Activated naive CD8-positive, alpha-beta T cell (primary cell): ENCODE measurements at regions not wholly inside any gene's neighbourhood (a gene's known extent, or its start where the extent isn't known, plus 50 kb on each side); places are given as distances from the start of the nearest gene placed in this dataset.

Experiments
- H3K27ac Mint-ChIP-seq: one replicate; pipeline ENCODE4 v1.8.0; 2021; ENCODE audit warnings: mixed read lengths
- H3K27me3 Mint-ChIP-seq: one replicate; pipeline ENCODE4 v1.8.0; 2021; ENCODE audit warnings: mixed read lengths
- H3K36me3 Mint-ChIP-seq: one replicate; pipeline ENCODE4 v1.8.0; 2021; ENCODE audit warnings: mixed read lengths
- H3K4me1 Mint-ChIP-seq: one replicate; pipeline ENCODE4 v1.8.0; 2021; ENCODE audit warnings: low read depth, mixed read lengths
- H3K4me3 Mint-ChIP-seq: one replicate; pipeline ENCODE4 v1.8.0; 2021; ENCODE audit warnings: mild to moderate bottlenecking, mixed read lengths
- H3K9me3 Mint-ChIP-seq: one replicate; pipeline ENCODE4 v1.8.0; 2021; ENCODE audit warnings: low read depth, mixed read lengths

DNA sequence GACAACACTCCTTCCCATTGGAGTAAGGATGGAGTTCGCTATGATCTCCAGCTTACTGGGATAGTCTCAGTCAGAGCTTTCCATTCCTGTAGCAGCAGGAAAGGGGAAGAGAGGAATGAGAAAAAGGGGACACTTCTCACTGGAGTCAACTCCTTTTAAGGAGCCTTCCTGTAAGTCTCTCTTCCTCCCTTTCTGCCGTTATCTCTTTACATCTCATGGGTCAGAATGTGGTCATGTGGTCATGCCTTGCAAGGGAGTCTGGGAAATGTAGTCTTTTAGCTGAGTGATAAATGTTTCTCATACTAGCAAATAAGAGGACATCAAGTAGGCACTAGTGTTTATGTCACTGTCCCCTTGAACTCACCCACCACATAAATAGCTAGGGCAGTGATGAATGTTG lies 227.3 kb downstream of the HAPSTR1 start:
- Mint-ChIP-seq H3K9me3 (peaks cover 6% of the 10 kb centered on the region), H3K4me3 (no peak overlapping the region), H3K36me3 (no peaks in the 10 kb centered on the region), H3K27me3 (peaks cover 1% of the 10 kb centered on the region), H3K4me1 (no peaks in the 10 kb centered on the region), H3K27ac (no peak overlapping the region)

- H3K27me3 Mint-ChIP-seq = peaks cover 1% of the 10 kb centered on the region
- H3K4me1 Mint-ChIP-seq = no peaks in the 10 kb centered on the region
- peaks cover 6% of the 10 kb centered on the region for H3K9me3 Mint-ChIP-seq
- no peak overlapping the region for H3K27ac Mint-ChIP-seq
- H3K4me3 Mint-ChIP-seq = no peak overlapping the region
- H3K36me3 Mint-ChIP-seq = no peaks in the 10 kb centered on the region
These were observed 231.3 kb downstream of the HAPSTR1 start for GRCh38 chr16:9322769-9323168.

- Mint-ChIP-seq H3K4me1 (no peaks in the 10 kb centered on the region), H3K27me3 (peaks cover 1% of the 10 kb centered on the region), H3K27ac (no peak overlapping the region), H3K9me3 (peaks cover 6% of the 10 kb centered on the region), H3K4me3 (no peak overlapping the region), H3K36me3 (no peaks in the 10 kb centered on the region)
These were observed 231.7 kb downstream of the HAPSTR1 start for GRCh38 chr16:9323170-9323569.

DNA sequence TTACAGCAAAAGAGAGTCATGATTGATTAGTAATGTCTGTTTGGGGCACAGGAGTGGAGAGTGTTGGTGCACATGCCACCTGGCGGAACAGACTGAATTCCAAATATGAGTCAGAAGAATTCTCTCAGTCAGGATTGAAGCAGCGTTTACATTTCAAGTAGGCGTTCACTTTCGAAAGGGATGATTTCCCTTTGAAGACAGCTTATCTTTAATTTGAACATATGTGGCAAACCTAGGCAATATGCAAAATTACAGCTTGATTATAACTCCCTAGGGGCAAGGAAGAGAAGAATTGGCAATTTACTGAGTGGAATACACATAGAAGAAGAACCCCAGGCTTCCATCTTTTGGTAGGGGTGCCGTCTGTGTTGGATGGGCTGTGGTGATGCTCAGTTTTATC lies 235.8 kb downstream of the HAPSTR1 start:
- H3K36me3 Mint-ChIP-seq = no peaks in the 10 kb centered on the region

GRCh38 chr16:9328411-9328810 lies 237.0 kb downstream of the HAPSTR1 start:
- Mint-ChIP-seq H3K27me3 (peaks cover 3% of the 10 kb centered on the region), H3K4me1 (no peaks in the 10 kb centered on the region)

More for the DNA sequence above, 235.8 kb downstream of the HAPSTR1 start:
- Mint-ChIP-seq H3K27ac (no peak overlapping the region), H3K4me3 (no peak overlapping the region), H3K27me3 (peaks cover 3% of the 10 kb centered on the region), H3K4me1 (no peaks in the 10 kb centered on the region), H3K9me3 (no peaks in the 10 kb centered on the region)

DNA sequence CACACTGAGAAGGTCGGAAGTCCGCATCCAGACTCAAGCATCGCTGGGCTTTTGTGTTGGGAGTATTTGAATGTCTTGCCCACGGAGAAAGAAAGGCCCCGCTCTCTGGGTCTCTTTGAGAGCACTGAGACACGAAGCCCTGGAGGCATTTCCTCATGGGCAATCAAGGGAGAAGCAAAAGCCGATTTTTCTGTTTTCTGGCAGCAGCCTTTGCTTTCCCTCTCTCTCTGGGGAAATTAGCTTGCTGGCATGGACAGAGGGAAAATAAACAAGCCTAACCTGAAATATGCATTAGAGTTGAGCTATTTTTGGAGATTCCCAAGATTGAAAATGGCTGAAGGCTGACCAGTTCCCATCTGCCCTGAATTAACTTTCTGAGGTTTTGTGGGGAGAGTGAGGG lies 238.7 kb downstream of the HAPSTR1 start:
- Mint-ChIP-seq H3K9me3 (no peaks in the 10 kb centered on the region), H3K27me3 (peaks cover 5% of the 10 kb centered on the region), H3K4me1 (no peaks in the 10 kb centered on the region), H3K36me3 (no peaks in the 10 kb centered on the region), H3K4me3 (no peak overlapping the region), H3K27ac (no peak overlapping the region)

More at GRCh38 chr16:9328411-9328810, 237.0 kb downstream of the HAPSTR1 start:
- no peaks in the 10 kb centered on the region for H3K36me3 Mint-ChIP-seq
- no peak overlapping the region for H3K27ac Mint-ChIP-seq
- no peaks in the 10 kb centered on the region for H3K9me3 Mint-ChIP-seq
- no peak overlapping the region for H3K4me3 Mint-ChIP-seq

DNA sequence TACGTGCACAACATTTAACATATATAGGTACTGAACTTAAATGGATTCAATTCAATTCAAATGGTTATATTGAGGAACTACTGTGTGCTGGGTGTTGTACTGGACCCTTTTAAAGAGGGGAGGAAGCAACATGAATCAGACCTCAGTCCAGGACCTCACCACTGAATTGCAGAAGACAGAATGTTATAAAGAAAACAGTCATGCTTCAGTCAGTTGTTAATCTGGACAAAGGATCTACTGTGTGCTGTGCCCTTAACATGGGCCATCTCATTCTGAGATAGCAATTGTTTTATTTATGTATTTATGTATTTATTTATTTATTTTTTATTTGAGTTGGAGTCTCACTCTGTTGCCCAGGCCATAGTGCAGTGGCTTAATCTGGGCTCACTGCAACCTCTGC lies 240.1 kb downstream of the HAPSTR1 start:
- Mint-ChIP-seq H3K27ac (no peak overlapping the region), H3K9me3 (no peaks in the 10 kb centered on the region), H3K36me3 (no peaks in the 10 kb centered on the region), H3K27me3 (peaks cover 5% of the 10 kb centered on the region), H3K4me3 (no peak overlapping the region), H3K4me1 (no peaks in the 10 kb centered on the region)

DNA sequence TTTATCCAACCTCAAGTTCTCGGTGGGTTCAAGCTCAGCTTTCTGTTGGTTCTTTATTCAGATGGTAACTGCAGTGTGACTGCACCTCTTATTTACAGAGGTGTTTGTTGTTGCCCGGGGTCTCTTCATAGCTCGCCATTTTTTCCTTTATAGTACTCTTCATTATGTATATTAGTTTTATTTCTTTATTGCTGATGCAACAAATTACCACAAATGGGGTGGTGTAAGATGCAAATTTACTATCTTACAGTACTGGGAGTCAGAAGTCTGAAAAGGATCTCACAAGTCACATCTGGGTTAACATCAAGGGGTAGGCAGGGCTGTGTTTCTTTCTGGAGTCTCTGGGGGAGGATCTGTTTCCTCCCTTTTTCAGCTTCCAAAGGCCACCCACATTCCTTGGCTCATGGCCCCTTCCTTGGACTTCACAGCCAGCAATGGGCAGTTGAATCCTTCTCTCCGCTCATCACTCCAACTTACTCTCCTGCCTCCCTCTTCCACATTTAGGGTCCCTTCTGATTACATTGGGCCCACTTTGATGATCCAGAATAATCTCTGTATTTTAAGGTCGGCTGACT lies 241.2 kb downstream of the HAPSTR1 start:
- Mint-ChIP-seq H3K36me3 (no peaks in the 10 kb centered on the region), H3K4me1 (no peaks in the 10 kb centered on the region), H3K27me3 (peaks cover 5% of the 10 kb centered on the region), H3K9me3 (no peaks in the 10 kb centered on the region), H3K27ac (no peak overlapping the region), H3K4me3 (no peak overlapping the region)

GRCh38 chr16:9333469-9333868 lies 242.0 kb downstream of the HAPSTR1 start:
- Mint-ChIP-seq H3K27me3 (peaks cover 5% of the 10 kb centered on the region), H3K9me3 (no peaks in the 10 kb centered on the region), H3K4me1 (no peaks in the 10 kb centered on the region), H3K27ac (no peak overlapping the region), H3K4me3 (no peak overlapping the region), H3K36me3 (no peaks in the 10 kb centered on the region)

GRCh38 chr16:9334103-9334502 lies 242.7 kb downstream of the HAPSTR1 start:
- Mint-ChIP-seq H3K36me3 (no peaks in the 10 kb centered on the region), H3K4me3 (no peak overlapping the region), H3K4me1 (no peaks in the 10 kb centered on the region), H3K27me3 (peaks cover 5% of the 10 kb centered on the region), H3K9me3 (no peaks in the 10 kb centered on the region), H3K27ac (no peak overlapping the region)

- Mint-ChIP-seq H3K27me3 (peaks cover 2% of the 10 kb centered on the region), H3K27ac (peak overlapping the region; percentile 7)
These were observed 246.0 kb downstream of the HAPSTR1 start for GRCh38 chr16:9337308-9338032.

DNA sequence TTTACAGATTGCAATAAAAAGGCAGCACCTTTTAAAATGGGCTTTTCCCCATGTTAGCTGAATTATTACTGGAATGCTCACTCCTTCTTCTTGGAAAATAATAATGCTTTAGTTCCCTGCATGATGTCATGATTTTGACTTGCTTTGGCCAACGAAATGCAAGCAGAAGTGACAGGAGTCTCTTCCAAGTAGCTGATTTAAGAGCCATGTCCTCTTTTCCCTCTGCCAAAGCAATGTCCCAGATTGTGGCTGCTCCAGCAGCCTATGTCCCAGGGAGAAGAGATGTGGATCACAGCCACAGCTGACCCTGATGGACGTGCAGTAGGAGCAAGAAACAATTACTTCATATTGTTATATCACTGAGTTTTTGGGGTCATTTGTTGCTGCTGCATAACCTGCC lies 246.6 kb downstream of the HAPSTR1 start:
- Mint-ChIP-seq H3K4me3 (no peak overlapping the region), H3K27me3 (peaks cover 4% of the 10 kb centered on the region), H3K27ac (no peak overlapping the region), H3K4me1 (no peaks in the 10 kb centered on the region), H3K9me3 (no peaks in the 10 kb centered on the region), H3K36me3 (no peaks in the 10 kb centered on the region)

More at GRCh38 chr16:9337308-9338032, 246.0 kb downstream of the HAPSTR1 start:
- Mint-ChIP-seq H3K9me3 (no peaks in the 10 kb centered on the region), H3K4me3 (no peak overlapping the region), H3K4me1 (no peaks in the 10 kb centered on the region), H3K36me3 (no peaks in the 10 kb centered on the region)

DNA sequence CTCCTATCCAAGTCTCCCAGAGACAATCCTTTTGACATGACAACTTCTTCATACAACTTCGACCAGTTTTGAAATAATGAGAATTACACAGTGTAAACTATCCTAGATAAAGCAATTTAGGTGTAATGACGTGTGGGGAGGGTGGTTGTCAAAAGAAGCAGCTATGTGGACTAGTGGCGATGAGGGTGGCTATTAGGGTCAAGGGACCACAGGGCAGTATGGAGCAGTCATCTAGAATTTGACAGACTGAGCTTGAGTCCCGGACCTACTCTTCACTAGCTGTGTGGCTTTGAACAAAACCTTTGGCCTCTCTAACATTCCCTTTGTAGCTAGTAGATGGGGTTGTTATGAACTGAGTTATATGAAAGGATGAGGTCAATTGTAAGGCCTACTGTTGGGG lies 247.1 kb downstream of the HAPSTR1 start:
- H3K36me3 Mint-ChIP-seq = no peaks in the 10 kb centered on the region
- H3K27me3 Mint-ChIP-seq = peaks cover 4% of the 10 kb centered on the region
- H3K27ac Mint-ChIP-seq = no peak overlapping the region
- no peaks in the 10 kb centered on the region for H3K9me3 Mint-ChIP-seq
- H3K4me3 Mint-ChIP-seq = no peak overlapping the region
- no peaks in the 10 kb centered on the region for H3K4me1 Mint-ChIP-seq

- Mint-ChIP-seq H3K4me1 (no peaks in the 10 kb centered on the region), H3K27me3 (peaks cover 3% of the 10 kb centered on the region), H3K9me3 (no peaks in the 10 kb centered on the region), H3K27ac (no peak overlapping the region), H3K36me3 (no peaks in the 10 kb centered on the region), H3K4me3 (no peak overlapping the region)
These were observed 249.2 kb downstream of the HAPSTR1 start for GRCh38 chr16:9340526-9341256.

DNA sequence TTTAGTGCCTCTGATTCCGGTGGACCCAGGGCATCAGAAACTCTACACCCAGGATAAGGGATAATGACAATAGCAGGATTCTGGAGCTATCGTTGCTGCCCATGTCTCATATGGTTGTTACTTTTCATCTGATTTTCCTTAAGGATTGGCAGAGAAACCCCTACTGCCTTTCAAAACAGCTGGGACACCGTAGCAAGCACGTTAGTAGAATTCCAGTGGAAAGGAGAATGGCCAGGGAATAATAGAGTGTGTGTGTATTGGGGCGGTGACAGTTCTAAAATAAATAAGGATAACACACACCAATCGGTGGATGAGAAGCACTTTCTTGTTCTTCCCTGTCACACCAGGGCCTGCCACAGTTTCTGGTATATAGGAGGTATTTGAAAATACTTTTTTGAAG lies 251.8 kb downstream of the HAPSTR1 start:
- Mint-ChIP-seq H3K4me3 (no peak overlapping the region), H3K4me1 (no peaks in the 10 kb centered on the region), H3K27ac (no peak overlapping the region), H3K9me3 (no peaks in the 10 kb centered on the region), H3K27me3 (peaks cover 3% of the 10 kb centered on the region), H3K36me3 (no peaks in the 10 kb centered on the region)
